ENCODE measurements at regions not wholly inside any gene's neighbourhood (a gene's known extent, or its start where the extent isn't known, plus 50 kb on each side); places are given as distances from the start of the nearest gene placed in this dataset.
"Not testable (repeated sequence)": the region's sequence is repeated elsewhere in the genome, so short reads cannot be mapped to it uniquely, and the experiment has no call there.

GRCh38 chr3:67940210-67940952 lies 286.0 kb upstream of the SUCLG2 start:
- no peak for DNase-seq

DNA sequence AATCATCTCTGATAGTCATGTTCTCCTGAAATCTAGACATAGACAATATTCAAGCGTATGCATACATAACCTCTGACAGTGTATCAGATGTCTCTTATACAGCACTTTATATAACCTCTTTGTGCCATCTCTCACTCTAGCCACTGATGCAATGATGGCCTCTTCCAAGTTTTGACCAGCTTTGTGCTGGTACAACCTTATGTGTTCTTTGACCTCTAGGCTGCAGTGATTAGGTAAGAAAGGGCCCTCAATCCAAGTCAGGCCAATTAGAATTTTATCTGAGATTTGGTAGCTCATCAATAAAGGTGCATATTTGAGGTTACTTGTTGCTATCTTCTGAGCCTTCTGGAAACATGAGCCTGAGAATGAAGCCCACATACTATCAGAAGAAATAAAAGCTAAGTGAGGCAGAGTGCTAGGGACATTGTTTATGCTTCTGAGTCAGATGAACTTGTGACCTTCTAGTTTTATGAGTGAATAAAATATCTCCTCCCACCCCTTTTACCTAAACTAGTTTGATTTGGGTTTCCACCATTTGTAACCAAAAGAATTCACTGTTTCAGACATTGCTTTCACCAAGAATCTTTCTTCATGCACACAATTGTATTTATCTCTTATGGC lies 283.2 kb upstream of the SUCLG2 start:
- DNase-seq: no peak

DNA sequence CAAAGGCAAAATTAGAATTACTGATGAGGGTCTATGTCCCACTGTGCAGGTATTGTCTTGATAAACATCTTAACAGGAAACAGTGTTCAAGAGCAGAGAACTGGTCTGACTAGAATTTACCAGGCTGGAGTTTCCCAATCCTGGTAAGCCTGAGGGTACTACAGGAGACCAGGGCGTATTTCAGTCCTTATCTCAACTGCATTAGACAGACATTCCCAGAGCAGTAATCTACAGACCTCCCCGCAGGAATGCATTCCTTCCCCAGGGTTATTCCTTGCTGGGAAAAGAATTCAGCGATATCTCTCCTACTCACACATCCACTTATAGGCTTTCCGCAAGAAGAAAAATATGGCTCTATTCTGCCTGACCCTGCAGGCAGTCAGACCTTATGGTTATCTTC lies 276.0 kb upstream of the SUCLG2 start:
- DNase-seq: not testable (repeated sequence)

DNA sequence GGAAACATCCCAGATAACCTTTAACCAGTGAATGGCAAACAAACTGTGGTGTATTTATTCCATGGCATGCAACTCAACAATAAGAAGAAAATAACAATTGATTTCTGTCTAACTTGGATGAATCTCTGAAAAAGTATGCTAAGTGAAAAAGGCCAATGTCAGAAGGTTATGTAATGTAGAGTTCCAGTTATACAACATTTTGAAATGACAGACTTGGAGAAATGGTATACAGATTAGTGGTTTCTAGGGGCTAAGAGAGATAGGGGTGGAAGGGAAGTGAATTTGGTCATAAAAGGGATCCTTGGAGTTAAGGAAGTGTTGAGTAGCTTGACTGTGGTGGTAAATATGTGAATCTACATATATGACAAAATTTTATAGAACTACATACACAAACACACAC lies 269.4 kb upstream of the SUCLG2 start:
- DNase-seq: no peak

GRCh38 chr3:67920969-67921368 lies 266.6 kb upstream of the SUCLG2 start:
- DNase-seq: no peak

DNA sequence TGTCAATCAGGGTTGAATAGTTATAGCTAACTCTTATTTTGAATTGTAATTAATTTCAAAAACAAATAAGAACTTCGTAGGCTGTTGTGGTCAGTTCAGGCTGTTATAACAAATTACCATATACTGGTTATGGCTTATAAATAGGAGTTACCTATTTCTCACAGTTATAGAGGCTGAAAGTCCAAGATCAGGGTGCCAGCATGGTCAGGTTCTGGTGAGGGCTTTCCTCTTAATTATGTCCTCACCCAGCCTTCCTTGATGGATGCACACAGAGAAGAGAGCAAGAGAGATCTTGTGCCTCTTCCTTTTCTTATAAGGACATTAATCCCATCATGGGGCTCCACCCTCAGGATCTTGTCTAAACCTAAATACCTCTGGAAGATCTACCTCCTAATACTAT lies 265.9 kb upstream of the SUCLG2 start:
- DNase-seq: no peak

DNA sequence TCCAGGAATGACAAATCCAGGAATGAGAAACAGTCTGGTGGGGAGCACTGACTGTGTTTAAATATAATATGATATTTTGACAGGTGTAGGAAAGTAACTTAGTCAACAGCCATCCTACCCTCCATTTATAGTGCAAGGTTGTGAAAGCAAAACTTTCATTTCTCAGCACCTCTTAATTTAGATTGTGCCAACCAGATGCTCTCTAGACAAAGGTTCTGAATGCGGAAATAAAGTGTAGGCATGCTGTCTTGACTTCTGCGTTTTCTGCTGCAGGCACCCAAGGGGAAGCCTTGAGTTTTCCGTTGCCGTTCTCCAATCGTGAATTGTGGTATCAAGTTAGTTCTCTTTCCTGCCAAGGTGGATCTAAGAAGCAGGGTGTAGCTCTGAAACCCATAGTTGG lies 261.9 kb upstream of the SUCLG2 start:
- DNase-seq: no peak

GRCh38 chr3:67907735-67908134 lies 253.3 kb upstream of the SUCLG2 start:
- no peak for DNase-seq

GRCh38 chr3:67906261-67906660 lies 251.8 kb upstream of the SUCLG2 start:
- DNase-seq: no peak

GRCh38 chr3:67901681-67902080 lies 247.3 kb upstream of the SUCLG2 start:
- DNase-seq: peak in 1 of 2 experiments; percentile 9

DNA sequence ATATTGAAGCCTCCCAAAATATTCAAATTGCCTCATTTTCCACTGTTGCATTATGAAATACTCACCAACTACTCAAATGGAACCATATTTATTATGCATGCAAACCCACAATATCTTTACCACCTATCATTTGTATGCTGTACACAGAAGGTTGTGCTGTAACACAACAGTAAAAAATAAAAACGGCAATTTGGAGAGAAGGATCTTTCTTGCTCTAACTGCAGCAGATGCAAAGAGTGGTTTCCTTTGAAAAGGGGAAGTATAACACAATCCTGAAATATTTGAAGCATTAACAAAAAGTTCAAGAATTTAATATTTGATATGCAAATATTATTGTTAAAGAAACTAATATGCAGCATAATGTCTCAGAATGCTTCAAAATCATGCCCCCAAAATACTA lies 244.5 kb upstream of the SUCLG2 start:
- DNase-seq: no peak

GRCh38 chr3:67897351-67898336 lies 243.2 kb upstream of the SUCLG2 start:
- no peak for DNase-seq

- no peak for DNase-seq
These were observed 241.7 kb upstream of the SUCLG2 start for GRCh38 chr3:67896130-67896529.

DNA sequence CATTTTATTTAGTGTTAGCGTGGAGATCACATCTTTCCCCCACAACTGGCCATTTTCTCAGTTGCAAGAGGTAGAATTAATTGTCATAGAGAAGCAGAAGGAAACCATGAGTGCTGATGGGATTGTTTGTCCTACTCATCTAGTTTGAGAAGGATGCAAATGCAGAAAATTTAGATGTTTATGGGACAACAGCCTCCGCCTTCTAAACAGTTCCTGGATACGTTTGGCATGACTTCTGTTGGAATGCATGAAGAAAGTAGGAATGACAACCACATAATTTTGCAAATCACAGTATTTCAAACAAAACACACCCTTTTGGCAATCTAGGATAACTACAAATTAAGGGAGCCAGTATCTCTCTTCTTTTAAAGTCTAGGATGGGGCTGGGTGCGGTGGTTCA lies 240.1 kb upstream of the SUCLG2 start:
- DNase-seq: no peak

GRCh38 chr3:67884345-67884744 lies 229.9 kb upstream of the SUCLG2 start:
- no peak for DNase-seq

DNA sequence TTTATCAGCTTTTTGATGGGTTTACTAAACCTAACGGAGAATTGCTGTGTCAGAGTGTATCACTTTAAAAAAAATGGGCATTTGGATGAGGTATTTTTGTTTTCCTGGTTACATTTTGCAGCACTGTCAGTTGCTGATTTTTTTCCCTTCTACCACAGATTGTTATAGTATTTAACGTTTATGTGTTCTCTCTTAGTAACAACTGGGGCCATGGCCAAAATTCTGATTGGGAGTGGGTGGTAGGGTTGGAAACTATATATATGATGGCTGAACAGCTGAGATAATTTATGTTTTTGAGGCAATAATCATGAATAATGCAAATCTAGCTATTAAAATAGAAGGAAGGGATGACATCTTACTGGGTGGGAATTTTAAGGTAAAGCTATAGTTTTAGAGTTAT lies 229.4 kb upstream of the SUCLG2 start:
- DNase-seq: no peak

DNA sequence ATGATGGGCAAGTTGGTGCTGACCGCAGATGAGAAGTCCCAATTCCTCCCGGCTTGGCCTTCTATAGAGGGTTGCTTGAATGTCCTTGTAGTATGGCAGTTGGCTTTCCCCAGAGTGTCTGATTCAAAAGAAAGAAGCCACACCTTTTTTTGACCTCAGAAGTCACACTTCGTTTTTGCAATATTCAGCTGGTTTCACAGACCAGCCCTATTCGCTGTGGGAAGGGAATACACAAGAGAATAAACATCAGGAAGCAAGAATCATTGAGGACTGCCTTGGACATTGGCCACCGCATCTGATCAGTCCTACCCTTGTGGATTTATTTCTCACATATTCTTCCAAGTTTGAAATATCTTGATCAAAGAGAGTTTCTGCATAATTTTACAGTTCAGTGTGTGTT lies 228.6 kb upstream of the SUCLG2 start:
- DNase-seq: no peak

- DNase-seq: no peak
These were observed 221.8 kb upstream of the SUCLG2 start for GRCh38 chr3:67876261-67876660.

DNA sequence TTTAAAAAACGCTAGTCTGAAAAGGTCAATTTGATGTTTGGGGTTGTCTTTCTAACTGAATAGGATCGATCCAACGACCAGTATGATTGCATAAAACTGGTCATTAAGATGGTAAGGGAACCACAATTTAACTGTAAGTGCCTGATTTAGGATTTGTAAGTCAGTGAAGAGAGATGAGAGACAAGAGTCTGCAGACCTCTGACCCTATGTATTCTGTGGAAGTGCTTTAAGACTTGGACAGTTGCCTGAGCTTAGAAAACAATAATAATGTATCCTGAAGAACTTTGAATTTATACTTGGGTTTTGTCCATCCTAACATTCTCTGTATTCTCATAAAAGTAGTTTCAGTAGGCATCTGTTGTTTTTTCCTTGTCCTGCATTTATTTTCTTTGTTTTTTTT lies 221.4 kb upstream of the SUCLG2 start:
- DNase-seq: no peak

DNA sequence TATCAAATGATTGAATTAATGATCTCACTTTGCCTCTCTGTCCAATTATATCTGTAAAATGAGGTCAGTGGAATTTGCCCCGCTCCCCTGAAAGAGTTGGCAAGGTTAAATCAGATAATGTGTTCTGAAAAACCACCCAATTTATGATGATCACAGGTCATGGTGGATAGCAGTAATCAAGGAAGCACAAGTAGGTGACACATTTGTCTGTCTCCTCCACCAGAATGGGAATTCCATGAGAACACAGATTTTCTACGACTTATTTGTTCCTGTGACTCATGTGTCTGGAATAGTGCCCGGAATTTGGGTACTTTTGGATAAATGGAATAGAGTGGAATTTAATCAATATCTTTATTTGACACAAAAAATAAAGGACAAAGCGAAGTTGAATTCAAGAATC lies 220.9 kb upstream of the SUCLG2 start:
- no peak for DNase-seq

DNA sequence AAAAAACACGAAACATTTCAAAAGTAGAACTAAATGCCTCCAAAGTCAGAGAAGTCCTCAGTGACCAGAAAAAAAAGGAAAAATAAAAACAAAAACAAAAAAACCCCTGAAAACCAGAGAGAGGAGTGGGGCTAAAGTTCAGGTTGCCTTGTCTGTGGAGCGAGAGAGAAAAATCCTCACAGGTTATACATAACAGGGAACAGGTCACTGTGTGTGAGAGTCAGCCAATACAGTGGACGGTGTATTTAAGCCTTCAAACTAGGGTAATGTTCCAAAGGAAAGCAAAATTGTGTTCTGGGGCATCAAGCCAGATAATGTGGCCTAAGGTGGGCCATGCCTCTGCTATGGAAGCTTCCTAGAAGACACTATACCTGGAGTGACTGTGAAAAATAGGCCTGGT lies 216.1 kb upstream of the SUCLG2 start:
- no peak for DNase-seq

DNA sequence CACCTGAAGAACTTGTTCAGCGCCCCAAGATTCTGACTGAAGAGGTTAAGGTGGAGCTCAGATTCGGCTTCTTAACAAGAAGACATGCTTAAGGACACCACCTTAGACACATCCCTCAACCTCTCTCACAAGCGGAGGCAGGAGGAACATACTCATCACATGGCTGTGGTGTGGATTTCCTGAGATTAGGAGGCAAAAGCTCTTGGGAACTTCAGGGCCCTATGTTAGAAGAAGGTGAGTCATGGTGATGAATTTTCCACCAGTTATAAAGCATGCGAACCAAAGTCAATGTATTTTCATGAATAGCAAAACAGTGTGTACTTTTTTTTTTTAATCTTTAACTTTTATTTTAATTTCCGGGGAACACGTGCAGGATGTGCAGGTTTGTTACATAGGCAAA lies 212.2 kb upstream of the SUCLG2 start:
- DNase-seq: no peak

DNA sequence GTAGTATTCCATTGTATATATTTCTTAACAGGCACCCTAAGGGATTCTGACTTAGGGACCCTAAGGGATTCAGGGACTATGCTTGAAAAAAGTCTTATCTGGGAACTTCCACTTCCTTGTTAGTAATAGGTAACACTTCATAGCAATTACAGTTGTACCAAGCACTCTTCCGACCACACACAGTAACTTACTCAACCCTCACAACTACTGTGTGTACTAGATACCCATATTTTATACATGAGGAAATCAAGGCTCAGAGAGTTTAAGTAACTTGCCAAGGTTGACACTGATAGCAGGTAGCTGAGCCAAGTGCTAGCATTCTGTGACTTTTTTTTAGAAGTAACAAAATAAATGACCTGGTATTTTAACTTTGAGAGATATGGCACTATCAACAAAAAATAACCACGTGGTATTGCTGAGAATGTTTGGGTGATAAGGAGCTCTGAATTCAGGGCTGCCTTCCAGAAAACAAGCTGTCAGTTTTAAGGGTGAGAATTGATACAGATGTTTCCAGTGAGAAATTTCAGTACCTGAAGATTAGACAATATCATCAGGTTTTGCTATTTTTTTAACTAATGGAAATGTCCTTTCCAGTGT lies 210.3 kb upstream of the SUCLG2 start:
- no peak for DNase-seq

Measured in NCI-H1930 (cell line).